ENCODE measurements at regions not wholly inside any gene's neighbourhood (a gene's known extent, or its start where the extent isn't known, plus 50 kb on each side); places are given as distances from the start of the nearest gene placed in this dataset.

GRCh38 chr3:109229174-109229847, 87.0 kb downstream of the DPPA2 start:
- no peaks in the 10 kb centered on the region for H3K4me1 ChIP-seq (ENCODE audit: insufficient read depth, low read length, poor library complexity, severe bottlenecking)
- ChIA-PET POLR2A (ENCODE audit: low non-redundant PET) (no interaction called here), CTCF (no interaction called here)
- H3K36me3 ChIP-seq (ENCODE audit: insufficient read depth, low read length, poor library complexity, severe bottlenecking), result no peaks in the 10 kb centered on the region
- H3K27me3 ChIP-seq (replicated peaks; ENCODE audit: insufficient read depth, low read depth, low read length, poor library complexity), result no peaks in the 10 kb centered on the region
- intact Hi-C loops (cut with micrococcal nuclease; ENCODE audit: unreplicated experiment), result no loop called here
- no peak overlapping the region for H3K4me3 ChIP-seq (ENCODE audit: low read depth, low read length, poor library complexity, severe bottlenecking)
- BruUV-seq (replicated peaks), result no TSS peak
- no peak overlapping the region for H3K27ac ChIP-seq (ENCODE audit: low read depth, low read length, poor library complexity, severe bottlenecking)
- no peak for DNase-seq (ENCODE audit: low spot score)
- TF ChIP-seq CTCF (conservative IDR thresholded peaks at IDR 0.05; ENCODE audit: low read depth, low read length) (no peak), EZH2 (IDR thresholded peaks at IDR 0.05; ENCODE audit: borderline replicate concordance, low read depth, low read length, poor library complexity, severe bottlenecking) (no peak)
- no peaks in the 10 kb centered on the region for H3K9me3 ChIP-seq (ENCODE audit: low read depth, low read length, poor library complexity, severe bottlenecking)

DNA sequence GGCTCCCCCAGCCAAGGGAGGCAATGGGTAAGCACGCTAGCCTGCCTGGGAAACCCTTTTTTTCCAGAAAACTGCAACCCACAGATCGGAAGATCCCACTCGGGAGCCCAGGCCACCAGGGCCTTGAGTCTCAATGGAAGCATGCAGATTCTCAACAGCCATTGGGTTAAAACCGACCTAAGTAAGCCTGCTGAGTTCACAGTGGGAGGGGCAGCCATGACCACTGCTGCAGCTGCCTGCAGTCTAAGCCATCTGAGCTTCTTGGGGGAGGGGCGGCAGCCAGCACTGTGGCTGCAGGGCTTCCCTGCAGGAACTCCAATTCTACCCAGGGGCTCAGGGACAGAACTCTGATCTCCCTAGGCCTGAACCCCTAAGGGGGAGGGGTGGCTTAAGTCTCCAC, 82.0 kb downstream of the DPPA2 start:
- Histone ChIP-seq H3K27ac (ENCODE audit: low read depth, low read length, poor library complexity, severe bottlenecking) (no peak overlapping the region), H3K4me1 (ENCODE audit: insufficient read depth, low read length, poor library complexity, severe bottlenecking) (no peaks in the 10 kb centered on the region), H3K27me3 (replicated peaks; ENCODE audit: insufficient read depth, low read depth, low read length, poor library complexity) (no peaks in the 10 kb centered on the region), H3K36me3 (ENCODE audit: insufficient read depth, low read length, poor library complexity, severe bottlenecking) (no peaks in the 10 kb centered on the region), H3K4me3 (ENCODE audit: low read depth, low read length, poor library complexity, severe bottlenecking) (no peak overlapping the region), H3K9me3 (ENCODE audit: low read depth, low read length, poor library complexity, severe bottlenecking) (no peaks in the 10 kb centered on the region)
- ChIA-PET CTCF (no interaction called here), POLR2A (ENCODE audit: low non-redundant PET) (no interaction called here)
- no TSS peak for BruUV-seq (replicated peaks)
- intact Hi-C loops (cut with micrococcal nuclease; ENCODE audit: unreplicated experiment), result no loop called here
- TF ChIP-seq CTCF (conservative IDR thresholded peaks at IDR 0.05; ENCODE audit: low read depth, low read length), result no peak
- TF ChIP-seq EZH2 (IDR thresholded peaks at IDR 0.05; ENCODE audit: borderline replicate concordance, low read depth, low read length, poor library complexity, severe bottlenecking), result no peak
- DNase-seq (ENCODE audit: low spot score), result no peak

GRCh38 chr3:109241459-109242186, 74.7 kb downstream of the DPPA2 start:
- Histone ChIP-seq H3K4me3 (ENCODE audit: low read depth, low read length, poor library complexity, severe bottlenecking) (no peak overlapping the region), H3K27ac (ENCODE audit: low read depth, low read length, poor library complexity, severe bottlenecking) (no peak overlapping the region), H3K27me3 (replicated peaks; ENCODE audit: insufficient read depth, low read depth, low read length, poor library complexity) (no peaks in the 10 kb centered on the region), H3K4me1 (ENCODE audit: insufficient read depth, low read length, poor library complexity, severe bottlenecking) (no peaks in the 10 kb centered on the region), H3K36me3 (ENCODE audit: insufficient read depth, low read length, poor library complexity, severe bottlenecking) (no peaks in the 10 kb centered on the region), H3K9me3 (ENCODE audit: low read depth, low read length, poor library complexity, severe bottlenecking) (no peaks in the 10 kb centered on the region)
- no TSS peak for BruUV-seq (replicated peaks)
- TF ChIP-seq EZH2 (IDR thresholded peaks at IDR 0.05; ENCODE audit: borderline replicate concordance, low read depth, low read length, poor library complexity, severe bottlenecking), result no peak
- TF ChIP-seq CTCF (conservative IDR thresholded peaks at IDR 0.05; ENCODE audit: low read depth, low read length), result no peak
- intact Hi-C loops (cut with micrococcal nuclease; ENCODE audit: unreplicated experiment), result no loop called here
- POLR2A ChIA-PET (ENCODE audit: low non-redundant PET), result no interaction called here
- no peak for DNase-seq (ENCODE audit: low spot score)
- CTCF ChIA-PET, result no interaction called here
